H54 (cell line): ENCODE measurements at regions not wholly inside any gene's neighbourhood (a gene's known extent, or its start where the extent isn't known, plus 50 kb on each side); places are given as distances from the start of the nearest gene placed in this dataset.

Experiments
- DNase-seq: peaks from one replicate; pipeline ENCODE4 v3.0.0; 2011; ENCODE audit warnings: low spot score, mixed read lengths; ENCODE audit not compliant: insufficient read length
- FAIRE-seq: peaks from 3 replicates; lab custom pipeline; 2011; peaks lifted over from hg19 to GRCh38; lab: Jason Lieb, UNC
- POLR2A ChIP-seq: IDR thresholded peaks from 2 replicates; pipeline ENCODE4 v1.6.1; 2011; ENCODE audit warnings: low read depth, mild to moderate bottlenecking, low read length

GRCh38 chr11:134532921-134533421, 120.9 kb upstream of the B3GAT1 start:
- no peak for FAIRE-seq
- no peak for DNase-seq
- no peak for TF ChIP-seq POLR2A

GRCh38 chr11:134532131-134532920, 120.3 kb upstream of the B3GAT1 start:
- no peak for FAIRE-seq
- no peak for TF ChIP-seq POLR2A

GRCh38 chr11:134531327-134532130, 119.5 kb upstream of the B3GAT1 start:
- DNase-seq: no peak
- no peak for TF ChIP-seq POLR2A
- no peak for FAIRE-seq

More at GRCh38 chr11:134532131-134532920, 120.3 kb upstream of the B3GAT1 start:
- no peak for DNase-seq

- FAIRE-seq: no peak
- no peak for DNase-seq
- no peak for TF ChIP-seq POLR2A
Observed at GRCh38 chr11:134530636-134531326, 118.7 kb upstream of the B3GAT1 start.

- DNase-seq: no peak
- no peak for FAIRE-seq
- TF ChIP-seq POLR2A: no peak
Observed at GRCh38 chr11:134529212-134530096, 117.4 kb upstream of the B3GAT1 start.

GRCh38 chr11:134528453-134528852, 116.4 kb upstream of the B3GAT1 start:
- no peak for TF ChIP-seq POLR2A
- FAIRE-seq: no peak

GRCh38 chr11:134527382-134528243, 115.6 kb upstream of the B3GAT1 start:
- DNase-seq: no peak
- TF ChIP-seq POLR2A: no peak
- no peak for FAIRE-seq

More at GRCh38 chr11:134528453-134528852, 116.4 kb upstream of the B3GAT1 start:
- DNase-seq: no peak

- FAIRE-seq (no peak), DNase-seq (no peak)
- no peak for TF ChIP-seq POLR2A
Observed at GRCh38 chr11:134524896-134525845, 113.1 kb upstream of the B3GAT1 start.

GRCh38 chr11:134524201-134524600, 112.2 kb upstream of the B3GAT1 start:
- DNase-seq: no peak
- no peak for FAIRE-seq
- TF ChIP-seq POLR2A: no peak

- no peak for TF ChIP-seq POLR2A
- DNase-seq: no peak
- FAIRE-seq: no peak
Observed at GRCh38 chr11:134522782-134523570, 110.9 kb upstream of the B3GAT1 start.
